Left ventricle myocardium inferior (tissue), 1 donor: ENCODE measurements at regions not wholly inside any gene's neighbourhood (a gene's known extent, or its start where the extent isn't known, plus 50 kb on each side); places are given as distances from the start of the nearest gene placed in this dataset.
"Not testable (repeated sequence)": the region's sequence is repeated elsewhere in the genome, so short reads cannot be mapped to it uniquely, and the experiment has no call there.

Experiments used
- DNase-seq: peaks from one replicate; pipeline ENCODE4 v3.0.0-alpha.2; 2020
- H3K27ac ChIP-seq: fragments of 200-600 bp; replicated peaks from 2 replicates; pipeline ENCODE4 v1.8.0; 2021
- H3K27me3 ChIP-seq: fragments of 200-600 bp; 2 replicates; pipeline ENCODE4 v1.8.0; 2021; ENCODE audit warnings: low read depth
- H3K36me3 ChIP-seq: fragments of 200-600 bp; 2 replicates; pipeline ENCODE4 v1.8.0; 2021
- H3K4me1 ChIP-seq: fragments of 200-600 bp; 2 replicates; pipeline ENCODE4 v1.8.0; 2021
- H3K4me3 ChIP-seq: fragments of 200-600 bp; 2 replicates; pipeline ENCODE4 v1.8.0; 2021; ENCODE audit warnings: mild to moderate bottlenecking, moderate library complexity
- H3K9me3 ChIP-seq: fragments of 200-600 bp; replicated peaks from 2 replicates; pipeline ENCODE4 v1.8.0; 2021
- CTCF ChIP-seq: fragments of 200-600 bp; IDR thresholded peaks from 2 replicates; pipeline ENCODE4 v1.8.0; 2021; ENCODE audit warnings: antibody characterized with exemption, mild to moderate bottlenecking, borderline replicate concordance
- intact Hi-C: fragments of 100-400 bp; cut with micrococcal nuclease; formaldehyde crosslinking; loops from one replicate; pipeline ENCODE4 v1.11.0; 2022
- donor health status: DM: no; HTN: yes; CAD: no; lungs with severe emphysema.

GRCh38 chr6:133786016-133786415 lies 102.9 kb upstream of the TCF21 start:
- Histone ChIP-seq H3K27ac (no peak overlapping the region), H3K36me3 (no peaks in the 10 kb centered on the region), H3K27me3 (no peaks in the 10 kb centered on the region), H3K9me3 (no peaks in the 10 kb centered on the region), H3K4me1 (no peaks in the 10 kb centered on the region), H3K4me3 (no peak overlapping the region)
- DNase-seq = no peak
- TF ChIP-seq CTCF = no peak
- intact Hi-C loops = no loop called here

GRCh38 chr6:133787122-133787521 lies 101.8 kb upstream of the TCF21 start:
- no peak for DNase-seq
- Histone ChIP-seq H3K9me3 (no peaks in the 10 kb centered on the region), H3K27me3 (no peaks in the 10 kb centered on the region), H3K27ac (no peak overlapping the region), H3K4me3 (no peak overlapping the region), H3K4me1 (no peaks in the 10 kb centered on the region), H3K36me3 (no peaks in the 10 kb centered on the region)
- no peak for TF ChIP-seq CTCF
- intact Hi-C loops = no loop called here

- Histone ChIP-seq H3K9me3 (no peaks in the 10 kb centered on the region), H3K27me3 (no peaks in the 10 kb centered on the region), H3K4me3 (no peak overlapping the region), H3K4me1 (no peaks in the 10 kb centered on the region), H3K36me3 (no peaks in the 10 kb centered on the region), H3K27ac (no peak overlapping the region)
- DNase-seq = no peak
- no peak for TF ChIP-seq CTCF
- intact Hi-C loops = no loop called here
Observed at GRCh38 chr6:133787859-133788505, 100.9 kb upstream of the TCF21 start.

- H3K4me3 ChIP-seq = no peak overlapping the region
Observed at GRCh38 chr6:133788556-133788955, 100.4 kb upstream of the TCF21 start.

GRCh38 chr6:133789449-133789848 lies 99.5 kb upstream of the TCF21 start:
- intact Hi-C loops, H3K36me3 ChIP-seq, DNase-seq: not testable (repeated sequence)

More at GRCh38 chr6:133788556-133788955, 100.4 kb upstream of the TCF21 start:
- no peak for DNase-seq
- Histone ChIP-seq H3K27ac (no peak overlapping the region), H3K27me3 (no peaks in the 10 kb centered on the region), H3K4me1 (no peaks in the 10 kb centered on the region), H3K9me3 (no peaks in the 10 kb centered on the region), H3K36me3 (no peaks in the 10 kb centered on the region)
- TF ChIP-seq CTCF = no peak
- intact Hi-C loops = no loop called here

GRCh38 chr6:133790756-133791155 lies 98.2 kb upstream of the TCF21 start:
- H3K36me3 ChIP-seq, intact Hi-C loops: not testable (repeated sequence)

More at GRCh38 chr6:133789449-133789848, 99.5 kb upstream of the TCF21 start:
- not testable (repeated sequence) for H3K4me1 ChIP-seq, H3K27me3 ChIP-seq, H3K9me3 ChIP-seq, H3K4me3 ChIP-seq, H3K27ac ChIP-seq

GRCh38 chr6:133795051-133795450 lies 93.9 kb upstream of the TCF21 start:
- H3K27ac ChIP-seq, H3K4me3 ChIP-seq, DNase-seq, H3K27me3 ChIP-seq, H3K36me3 ChIP-seq, H3K4me1 ChIP-seq, intact Hi-C loops: not testable (repeated sequence)
- peaks cover 48% of the 10 kb centered on the region for H3K9me3 ChIP-seq

More at GRCh38 chr6:133790756-133791155, 98.2 kb upstream of the TCF21 start:
- H3K4me1 ChIP-seq, DNase-seq, H3K27me3 ChIP-seq, H3K27ac ChIP-seq, H3K4me3 ChIP-seq: not testable (repeated sequence)
- H3K9me3 ChIP-seq = peaks cover 13% of the 10 kb centered on the region
